Chondrocyte (in vitro differentiated cells): ENCODE measurements at regions not wholly inside any gene's neighbourhood (a gene's known extent, or its start where the extent isn't known, plus 50 kb on each side); places are given as distances from the start of the nearest gene placed in this dataset.

ENCODE experiments used
- DNase-seq: peaks from one replicate; pipeline ENCODE4 v3.0.0; 2021; ENCODE audit warnings: mixed read lengths, low spot score
- H3K27ac Mint-ChIP-seq: one replicate; pipeline ENCODE4 v1.8.0; 2021; ENCODE audit warnings: mild to moderate bottlenecking, moderate library complexity, mixed read lengths; ENCODE audit not compliant: unreplicated experiment
- H3K27me3 Mint-ChIP-seq: 2 replicates; pipeline ENCODE4 v1.8.0; 2021; ENCODE audit warnings: low read depth, mixed read lengths
- H3K36me3 Mint-ChIP-seq: 2 replicates; pipeline ENCODE4 v1.8.0; 2021; ENCODE audit warnings: low read depth, mixed read lengths
- H3K4me1 Mint-ChIP-seq: 2 replicates; pipeline ENCODE4 v1.8.0; 2021; ENCODE audit warnings: low read depth, mild to moderate bottlenecking, mixed read lengths
- H3K4me3 Mint-ChIP-seq: one replicate; pipeline ENCODE4 v1.8.0; 2021; ENCODE audit warnings: mild to moderate bottlenecking, moderate library complexity, mixed read lengths; ENCODE audit not compliant: unreplicated experiment
- H3K9me3 Mint-ChIP-seq: 2 replicates; pipeline ENCODE4 v1.8.0; 2021; ENCODE audit warnings: low read depth, mixed read lengths
- TF ChIP-seq, protein P1 (sequence below): fragments of 200-600 bp; sonication (generic); IDR thresholded peaks from 2 replicates; pipeline ENCODE4 v1.5.0; 2021; ENCODE audit warnings: antibody characterized with exemption, mild to moderate bottlenecking, moderate library complexity

DNA sequence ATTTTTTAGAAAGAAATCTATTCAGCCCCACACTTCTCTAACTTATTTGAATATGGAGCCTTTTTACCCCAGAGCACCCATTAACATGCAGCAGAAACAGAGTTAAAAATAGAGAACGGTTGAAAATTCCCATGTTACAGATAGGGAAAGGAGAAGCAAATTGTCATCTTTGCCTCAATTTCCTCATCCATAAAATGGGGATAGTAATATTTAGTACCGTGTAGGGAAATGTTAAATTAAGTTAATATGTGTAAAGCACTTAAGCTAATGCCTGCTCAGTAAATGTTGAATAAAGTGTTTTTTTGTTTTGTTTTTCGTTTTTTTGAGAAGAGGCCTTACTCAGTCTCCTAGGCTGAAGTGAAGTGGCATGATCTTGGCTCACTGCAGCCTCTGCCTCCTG, 50.3 kb downstream of the NAV1 start:
- H3K9me3 Mint-ChIP-seq = no peaks in the 10 kb centered on the region
- H3K27ac Mint-ChIP-seq = no peak overlapping the region
- H3K36me3 Mint-ChIP-seq = peaks cover 15% of the 10 kb centered on the region
- DNase-seq = no peak
- H3K4me1 Mint-ChIP-seq = peaks cover 53% of the 10 kb centered on the region
- no peak overlapping the region for H3K4me3 Mint-ChIP-seq
- TF ChIP-seq, protein P1, sequence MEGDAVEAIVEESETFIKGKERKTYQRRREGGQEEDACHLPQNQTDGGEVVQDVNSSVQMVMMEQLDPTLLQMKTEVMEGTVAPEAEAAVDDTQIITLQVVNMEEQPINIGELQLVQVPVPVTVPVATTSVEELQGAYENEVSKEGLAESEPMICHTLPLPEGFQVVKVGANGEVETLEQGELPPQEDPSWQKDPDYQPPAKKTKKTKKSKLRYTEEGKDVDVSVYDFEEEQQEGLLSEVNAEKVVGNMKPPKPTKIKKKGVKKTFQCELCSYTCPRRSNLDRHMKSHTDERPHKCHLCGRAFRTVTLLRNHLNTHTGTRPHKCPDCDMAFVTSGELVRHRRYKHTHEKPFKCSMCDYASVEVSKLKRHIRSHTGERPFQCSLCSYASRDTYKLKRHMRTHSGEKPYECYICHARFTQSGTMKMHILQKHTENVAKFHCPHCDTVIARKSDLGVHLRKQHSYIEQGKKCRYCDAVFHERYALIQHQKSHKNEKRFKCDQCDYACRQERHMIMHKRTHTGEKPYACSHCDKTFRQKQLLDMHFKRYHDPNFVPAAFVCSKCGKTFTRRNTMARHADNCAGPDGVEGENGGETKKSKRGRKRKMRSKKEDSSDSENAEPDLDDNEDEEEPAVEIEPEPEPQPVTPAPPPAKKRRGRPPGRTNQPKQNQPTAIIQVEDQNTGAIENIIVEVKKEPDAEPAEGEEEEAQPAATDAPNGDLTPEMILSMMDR = no peak
- H3K27me3 Mint-ChIP-seq = no peaks in the 10 kb centered on the region

GRCh38 chr1:201590474-201590873, 51.5 kb downstream of the NAV1 start:
- no peak overlapping the region for H3K4me3 Mint-ChIP-seq
- no peak for DNase-seq

GRCh38 chr1:201591348-201591747, 52.4 kb downstream of the NAV1 start:
- peaks cover 15% of the 10 kb centered on the region for H3K36me3 Mint-ChIP-seq
- H3K4me1 Mint-ChIP-seq = peaks cover 41% of the 10 kb centered on the region
- DNase-seq = no peak
- no peaks in the 10 kb centered on the region for H3K9me3 Mint-ChIP-seq
- TF ChIP-seq, protein P1 = no peak
- H3K27me3 Mint-ChIP-seq = no peaks in the 10 kb centered on the region
- H3K4me3 Mint-ChIP-seq = no peak overlapping the region
- H3K27ac Mint-ChIP-seq = no peak overlapping the region

More at GRCh38 chr1:201590474-201590873, 51.5 kb downstream of the NAV1 start:
- Mint-ChIP-seq H3K9me3 (no peaks in the 10 kb centered on the region), H3K4me1 (peaks cover 50% of the 10 kb centered on the region), H3K27me3 (no peaks in the 10 kb centered on the region), H3K27ac (no peak overlapping the region), H3K36me3 (peaks cover 15% of the 10 kb centered on the region)
- TF ChIP-seq, protein P1 = no peak

- no peak for DNase-seq
- Mint-ChIP-seq H3K9me3 (no peaks in the 10 kb centered on the region), H3K4me1 (peaks cover 36% of the 10 kb centered on the region), H3K4me3 (no peak overlapping the region), H3K27me3 (no peaks in the 10 kb centered on the region), H3K36me3 (peaks cover 16% of the 10 kb centered on the region), H3K27ac (peak overlapping the region; percentile 57)
- TF ChIP-seq, protein P1 = no peak
Observed at GRCh38 chr1:201591981-201592380, 53.1 kb downstream of the NAV1 start.

DNA sequence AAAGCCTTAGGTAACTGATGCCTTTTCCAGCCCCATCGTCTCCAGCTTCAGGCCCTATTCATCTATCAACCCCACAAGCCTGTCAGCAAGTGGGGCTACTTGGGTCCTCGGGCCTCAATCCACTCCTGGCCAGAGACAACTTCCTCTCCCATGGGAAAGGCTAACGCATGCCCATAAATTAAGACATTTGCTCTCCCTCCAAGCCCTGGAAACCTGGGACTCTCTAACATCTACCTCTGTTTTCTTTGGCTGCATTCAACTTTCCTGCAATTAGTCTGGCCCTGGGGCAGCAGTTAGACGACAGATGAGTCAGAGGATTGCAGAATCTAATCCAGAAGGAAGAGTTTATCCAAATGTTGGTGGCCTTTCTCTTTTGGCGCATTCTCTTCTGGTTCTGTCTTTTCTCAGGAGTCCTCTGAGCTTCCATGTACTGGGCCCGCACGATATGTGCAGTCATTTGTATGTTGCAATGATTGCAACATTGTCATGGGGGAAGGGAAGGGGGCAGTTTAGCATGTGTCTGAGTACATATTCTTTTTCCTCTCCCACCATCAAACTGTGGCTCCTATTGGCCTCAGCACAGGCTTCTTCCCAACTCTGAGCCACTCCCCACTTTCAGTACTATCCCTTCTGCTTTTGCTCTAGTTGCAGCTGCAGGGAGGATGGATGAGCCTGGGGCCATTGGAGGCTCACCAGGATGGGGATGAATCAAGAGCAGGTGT, 54.4 kb downstream of the NAV1 start:
- Mint-ChIP-seq H3K4me3 (peak overlapping the region; percentile 20), H3K36me3 (peaks cover 20% of the 10 kb centered on the region), H3K27me3 (no peaks in the 10 kb centered on the region), H3K27ac (peak overlapping the region; percentile 95), H3K4me1 (peaks cover 40% of the 10 kb centered on the region), H3K9me3 (no peaks in the 10 kb centered on the region)
- DNase-seq = no peak
- TF ChIP-seq, protein P1 = no peak
